ENCODE measurements at regions not wholly inside any gene's neighbourhood (a gene's known extent, or its start where the extent isn't known, plus 50 kb on each side); places are given as distances from the start of the nearest gene placed in this dataset.
A peak's percentile ranks its signal among the peaks of the same experiment; 100 is the strongest.

DNA sequence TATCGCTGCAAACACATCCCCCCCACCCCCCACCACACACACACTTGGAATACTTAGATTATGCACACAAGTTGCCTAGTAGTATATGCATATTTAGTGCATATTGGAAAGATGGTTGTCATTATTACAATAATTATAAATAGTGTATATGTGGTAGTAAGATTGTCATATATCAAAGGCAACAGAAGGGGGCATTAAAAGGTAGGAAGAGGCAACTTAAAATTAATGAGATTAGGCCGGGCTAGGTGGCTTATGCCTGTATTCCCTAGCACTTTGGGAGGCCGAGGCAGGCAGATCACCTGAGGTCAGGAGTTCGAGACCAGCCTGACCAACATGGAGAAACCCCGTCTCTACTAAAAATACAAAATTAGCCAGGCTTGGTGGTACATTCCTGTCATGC lies 52.1 kb downstream of the GSC start:
- DNase-seq, result no peak

DNA sequence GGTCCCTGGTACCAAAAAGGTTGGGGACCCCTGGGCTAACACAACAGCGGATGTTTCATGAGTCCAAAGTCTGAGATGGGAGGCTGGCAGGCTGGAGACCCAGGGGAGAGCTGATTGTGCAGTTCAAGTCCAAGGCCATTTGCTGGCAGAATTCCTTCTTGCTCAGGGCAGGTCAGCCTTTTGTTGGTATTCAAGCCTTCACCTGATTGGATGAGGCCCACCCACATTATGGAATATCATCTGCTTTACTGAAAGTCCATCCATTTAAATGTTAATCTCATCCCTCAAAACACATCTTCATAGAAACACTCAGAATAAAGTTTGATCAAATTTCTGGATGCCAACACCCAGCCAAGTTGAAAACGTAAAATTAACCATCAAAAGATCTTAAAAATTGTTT lies 52.9 kb downstream of the GSC start:
- DNase-seq, result no peak

DNA sequence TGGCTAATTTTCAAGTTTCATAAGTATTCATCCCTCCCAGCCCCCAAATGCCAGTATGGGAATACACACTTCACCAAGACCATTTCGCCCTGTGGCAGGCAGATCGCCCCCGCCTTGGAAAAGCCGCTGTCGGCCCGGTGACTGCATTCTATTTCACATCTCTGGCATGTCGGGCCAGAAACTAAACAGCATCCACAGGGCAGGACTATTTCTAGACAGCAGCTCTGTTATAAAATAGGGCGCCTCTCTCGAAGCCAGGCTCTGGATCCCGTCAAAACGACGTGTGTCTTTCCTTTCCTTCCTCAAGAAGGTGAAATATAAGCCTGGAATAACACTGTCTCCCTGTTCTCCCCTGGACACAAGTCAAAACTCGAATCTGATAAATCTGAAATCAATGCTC lies 56.8 kb downstream of the GSC start:
- no peak for DNase-seq

DNA sequence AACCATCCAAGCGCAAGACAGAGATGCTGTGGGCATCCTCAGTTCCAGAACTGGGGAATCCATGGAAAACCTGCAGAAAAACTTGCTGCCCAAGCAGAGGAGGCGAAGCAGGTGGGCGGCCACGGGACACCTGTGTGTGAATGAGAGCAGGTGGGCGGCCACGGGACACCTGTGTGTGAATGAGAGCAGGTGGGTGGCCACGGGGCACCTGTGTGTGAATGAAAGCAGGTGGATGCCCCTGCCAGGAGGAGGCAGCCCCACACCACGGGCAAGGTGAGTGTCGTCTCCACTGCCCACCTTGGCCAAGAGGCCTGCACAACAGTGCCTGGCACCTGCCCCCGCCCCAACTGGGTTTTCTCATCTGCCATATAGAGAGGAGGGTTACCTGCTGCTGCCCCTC lies 59.2 kb downstream of the GSC start:
- no peak for DNase-seq

DNA sequence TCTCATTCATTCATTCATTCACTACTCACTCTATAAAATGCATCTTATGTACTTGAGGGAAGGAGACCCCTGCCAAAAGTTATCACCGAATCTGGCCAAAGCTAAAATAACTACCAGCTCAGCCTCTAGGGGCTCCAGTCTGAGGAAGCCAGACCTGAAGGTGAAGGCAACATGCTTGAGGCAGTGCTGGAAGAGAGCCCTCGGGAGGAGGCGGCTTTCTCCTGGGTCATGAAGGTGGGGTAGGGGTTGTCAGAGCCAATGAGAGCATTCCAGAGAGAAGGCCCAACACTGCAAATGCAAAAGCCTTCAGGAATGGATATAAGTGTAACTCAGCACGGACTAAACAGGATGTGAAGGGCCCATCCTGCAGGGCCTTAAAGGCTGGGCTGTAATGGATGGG lies 62.4 kb downstream of the GSC start:
- no peak for DNase-seq

DNA sequence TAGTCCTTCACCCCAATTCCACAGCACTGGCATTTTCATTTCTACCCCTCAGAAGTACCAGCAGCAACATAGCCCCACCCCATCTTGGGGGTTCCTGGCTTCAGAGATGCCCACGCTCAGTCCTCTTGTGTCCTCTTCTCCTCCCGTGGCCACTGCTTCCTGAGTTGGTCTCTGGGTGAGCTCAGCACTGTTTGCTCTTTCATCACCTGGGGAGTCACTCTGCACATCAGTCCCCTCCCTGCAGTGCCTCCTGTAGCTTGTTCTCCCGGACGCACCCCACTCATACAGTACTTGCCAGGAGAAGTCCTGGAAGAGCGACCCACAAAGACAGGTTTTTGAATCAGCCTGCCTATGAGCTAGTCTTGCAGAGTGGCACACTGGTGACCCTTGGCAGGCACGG lies 63.8 kb downstream of the GSC start:
- DNase-seq, result no peak

DNA sequence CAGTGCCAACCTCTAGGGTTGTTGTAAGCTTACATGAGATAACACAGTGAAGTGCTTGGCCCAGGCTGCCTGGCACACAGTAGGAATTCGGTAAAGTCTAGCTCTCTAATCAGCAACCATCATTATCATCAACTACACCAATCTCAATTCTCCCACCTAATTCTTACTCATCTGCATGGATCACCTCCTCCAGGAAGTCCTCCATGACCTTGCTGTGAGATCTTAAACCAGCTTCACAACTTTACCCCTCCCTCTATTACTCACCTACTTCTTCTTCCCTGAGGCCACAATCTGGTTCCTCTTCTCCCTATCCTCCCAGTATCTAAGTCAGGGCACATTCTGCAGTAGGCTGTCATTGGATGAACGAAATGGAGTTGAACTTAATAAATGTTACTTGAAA lies 67.3 kb downstream of the GSC start:
- no peak for DNase-seq

DNA sequence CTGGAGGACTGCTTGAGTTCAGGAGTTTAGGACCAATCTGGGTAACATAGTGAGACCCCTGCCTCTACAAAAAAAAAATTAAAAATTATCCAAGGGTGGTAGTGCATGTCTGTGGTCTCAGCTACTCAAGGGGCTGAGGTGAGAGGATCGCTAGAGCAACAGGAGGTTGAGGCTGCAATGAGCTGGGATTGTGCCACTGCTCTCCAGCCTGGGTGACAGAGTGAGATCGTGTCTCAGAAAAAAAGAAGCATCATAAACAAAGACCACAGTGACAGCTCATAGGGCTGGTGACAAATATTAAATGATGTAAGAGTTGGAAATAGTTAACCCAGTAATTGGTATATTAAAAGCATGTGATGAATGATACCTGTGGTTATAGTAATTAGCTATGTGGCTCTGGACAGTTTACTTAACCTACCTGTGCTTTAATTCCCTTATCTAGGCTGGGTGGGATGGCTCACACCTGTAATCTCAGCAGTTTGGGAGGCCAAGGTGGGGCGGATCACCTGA lies 68.0 kb downstream of the GSC start:
- DNase-seq, result no peak

DNA sequence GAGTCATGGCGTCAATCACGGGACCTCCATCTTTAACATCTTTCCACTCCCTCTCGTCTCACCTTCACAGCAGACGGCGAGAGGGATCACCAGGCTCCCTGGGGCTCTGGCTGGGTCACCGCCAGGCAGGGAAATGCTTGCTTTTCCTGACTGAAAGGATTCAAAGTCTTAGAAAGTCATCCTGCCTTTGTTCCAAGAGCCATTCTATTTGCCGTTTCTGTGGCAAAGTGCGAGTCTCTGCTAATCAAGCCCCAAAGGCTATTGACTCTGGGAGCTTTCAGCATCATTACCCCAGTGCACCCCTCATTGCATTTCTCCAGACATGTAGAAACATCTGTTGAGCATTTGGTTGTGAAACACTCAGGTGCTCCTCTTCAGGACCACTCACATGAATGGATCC lies 69.6 kb downstream of the GSC start:
- DNase-seq, result no peak

DNA sequence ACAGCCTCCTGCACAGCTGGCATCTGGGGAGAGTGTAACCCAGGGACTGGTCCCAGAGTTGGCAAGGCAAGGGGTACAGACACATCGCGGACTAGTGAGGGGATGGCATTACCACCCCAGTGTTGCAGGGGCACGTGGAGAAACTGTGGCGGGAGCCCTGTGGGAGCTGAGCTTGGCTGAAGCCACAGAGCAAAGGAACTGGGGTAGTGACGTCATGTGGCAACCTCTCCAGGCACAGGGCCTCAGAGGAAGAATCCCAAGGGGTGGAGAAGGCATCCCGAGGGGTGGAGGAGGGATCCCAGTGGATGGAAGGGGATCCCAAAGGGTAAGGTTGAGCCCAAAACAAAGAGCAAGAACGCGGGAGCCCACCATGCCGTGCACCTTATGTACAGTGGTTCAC lies 70.1 kb downstream of the GSC start:
- DNase-seq, result no peak

DNA sequence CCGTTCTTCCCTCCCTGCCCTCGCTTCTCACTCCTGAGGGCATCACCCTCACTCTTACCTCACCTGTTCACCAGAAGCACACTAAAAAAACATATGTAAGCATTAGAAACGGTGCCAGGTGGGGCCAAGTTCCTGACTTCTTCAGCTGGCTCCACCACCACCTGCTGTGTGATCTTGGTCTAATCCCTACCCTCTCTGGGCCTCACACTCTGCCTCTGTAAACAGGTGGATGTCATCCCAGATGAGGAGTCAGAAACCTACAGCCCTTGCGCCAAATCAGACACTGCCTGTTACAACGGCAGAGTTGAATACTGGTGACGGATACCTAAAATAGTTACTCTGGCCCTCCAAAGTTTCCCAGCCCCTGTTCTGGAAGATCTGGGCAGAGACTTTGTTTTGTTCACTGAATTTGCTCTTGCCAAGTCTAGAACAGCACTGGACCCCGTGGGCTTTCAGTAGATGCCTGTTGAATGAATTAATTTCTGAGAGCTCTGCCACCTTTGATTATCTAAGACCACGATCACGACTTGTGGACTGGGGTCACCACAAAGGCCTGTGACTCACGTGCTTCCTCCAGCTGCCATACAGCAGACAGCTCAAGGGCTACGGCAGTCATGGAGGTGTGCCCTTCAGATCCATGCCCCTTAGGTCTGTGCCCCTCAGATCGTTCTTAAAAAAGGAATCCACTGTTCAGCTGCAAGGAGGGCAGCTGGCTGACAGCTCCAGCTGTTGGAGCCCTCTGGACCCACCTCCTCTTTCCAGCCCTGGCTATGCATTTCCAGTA lies 71.9 kb downstream of the GSC start:
- DNase-seq, result no peak

DNA sequence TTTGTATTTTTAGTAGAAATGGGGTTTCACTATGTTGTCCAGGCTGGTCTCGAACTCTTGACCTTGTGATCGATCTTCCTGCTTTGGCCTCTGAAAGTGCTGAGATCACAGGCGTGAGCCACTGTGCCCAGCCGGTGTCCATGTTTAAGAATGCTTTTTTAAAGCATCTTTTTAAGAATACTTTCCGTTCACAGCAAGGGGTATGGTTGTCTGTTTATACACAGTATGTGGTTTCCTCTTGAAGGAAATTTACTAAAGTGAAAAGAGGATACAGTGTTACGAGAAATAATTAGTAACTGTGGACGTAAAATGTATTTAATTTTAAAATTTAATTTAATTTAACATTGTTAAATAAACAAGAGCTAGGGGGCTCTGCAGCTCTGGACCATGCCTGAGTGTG lies 73.4 kb downstream of the GSC start:
- no peak for DNase-seq

DNA sequence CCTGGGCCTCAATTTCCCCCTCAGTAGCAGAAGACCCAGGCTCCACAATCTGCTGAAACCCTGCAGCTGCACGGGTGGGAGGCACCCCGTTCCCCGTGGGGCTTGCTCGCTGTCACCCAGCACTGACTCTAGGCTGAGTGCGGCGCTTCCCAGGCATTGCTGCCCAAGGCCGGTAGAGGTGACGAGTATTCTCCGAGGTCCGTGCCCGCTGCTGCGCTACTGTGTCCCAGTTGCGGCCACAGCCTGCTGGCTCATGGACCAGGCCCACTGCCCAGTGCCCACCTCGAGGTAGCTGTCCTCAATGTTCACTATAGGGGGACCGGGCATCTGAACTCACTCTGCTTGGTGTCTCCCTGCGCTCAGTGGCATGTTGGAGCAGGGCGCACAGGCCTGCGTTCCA lies 74.7 kb downstream of the GSC start:
- DNase-seq, result no peak

DNA sequence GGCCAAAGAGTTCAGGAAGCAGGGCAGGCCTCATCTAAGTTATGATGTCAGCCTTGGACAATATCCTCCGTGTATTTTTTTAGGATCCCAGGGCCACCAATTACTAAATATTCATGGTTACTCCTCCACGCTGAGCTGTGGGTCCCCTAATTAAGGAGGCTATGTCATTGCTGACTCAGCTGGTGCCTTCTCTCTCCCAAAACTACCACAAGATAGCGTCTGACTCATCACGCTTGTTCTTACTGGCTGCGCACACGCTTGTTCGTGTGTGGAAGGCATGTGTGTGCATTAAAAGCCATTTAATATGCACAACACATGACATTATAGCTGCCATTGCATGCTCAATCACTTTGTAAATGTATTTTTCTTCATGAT lies 78.3 kb downstream of the GSC start:
- no peak for DNase-seq

DNA sequence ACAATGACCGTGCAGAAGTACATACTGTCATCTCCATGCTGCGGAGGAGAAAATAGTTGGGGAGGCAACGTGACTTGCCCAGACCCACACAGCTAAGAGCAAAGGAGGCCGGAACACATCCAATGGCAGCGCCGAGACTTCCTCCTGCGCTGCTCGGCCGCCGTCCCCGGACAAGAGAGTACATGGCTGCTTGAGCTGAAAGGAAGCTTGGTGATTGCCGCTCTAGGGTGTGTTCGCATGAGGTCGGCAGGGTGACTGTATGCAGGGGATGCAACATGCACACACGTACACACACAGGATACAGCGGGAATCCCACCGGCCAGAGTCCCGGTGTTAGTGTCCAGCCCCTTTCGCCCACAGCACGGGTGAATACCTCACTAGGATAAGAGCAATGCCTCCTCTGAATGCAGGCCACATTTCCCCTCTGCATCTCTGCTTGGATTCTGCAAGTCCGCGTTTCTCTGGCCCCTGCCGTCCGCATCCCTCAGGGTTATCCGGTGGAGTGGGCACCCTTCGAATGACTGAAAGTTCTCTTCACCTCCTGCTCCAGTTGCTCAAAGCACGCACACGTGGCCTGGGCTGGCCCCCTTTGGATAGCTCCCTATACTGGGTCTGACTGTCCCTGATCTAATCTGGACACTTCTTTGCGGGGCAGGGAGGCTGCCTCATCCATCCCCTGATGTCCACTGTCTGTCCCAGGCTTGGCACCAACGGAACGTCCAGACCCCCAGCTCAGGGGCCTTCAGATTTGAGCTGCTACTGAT lies 78.8 kb downstream of the GSC start:
- DNase-seq, result no peak

DNA sequence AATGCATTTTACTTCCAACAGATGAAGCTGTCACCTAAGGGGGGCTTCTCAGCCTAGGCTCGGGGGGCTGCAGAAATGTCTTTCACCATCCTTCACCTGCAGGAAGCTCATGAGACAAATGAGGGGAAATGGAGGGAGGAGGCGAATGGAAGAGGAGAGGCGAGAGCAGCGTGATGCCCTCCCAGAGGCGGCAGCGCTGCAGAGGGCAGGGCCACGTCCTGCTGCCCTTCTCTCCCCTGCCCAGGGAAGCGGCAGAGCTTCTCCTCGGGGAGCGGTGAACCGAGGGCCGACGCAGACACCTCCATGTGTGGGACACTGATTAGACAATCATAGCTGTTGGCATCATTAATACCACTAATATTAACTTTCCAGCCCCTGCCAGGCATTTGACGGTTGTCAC lies 78.3 kb downstream of the SERPINA3 start:
- no peak for DNase-seq

DNA sequence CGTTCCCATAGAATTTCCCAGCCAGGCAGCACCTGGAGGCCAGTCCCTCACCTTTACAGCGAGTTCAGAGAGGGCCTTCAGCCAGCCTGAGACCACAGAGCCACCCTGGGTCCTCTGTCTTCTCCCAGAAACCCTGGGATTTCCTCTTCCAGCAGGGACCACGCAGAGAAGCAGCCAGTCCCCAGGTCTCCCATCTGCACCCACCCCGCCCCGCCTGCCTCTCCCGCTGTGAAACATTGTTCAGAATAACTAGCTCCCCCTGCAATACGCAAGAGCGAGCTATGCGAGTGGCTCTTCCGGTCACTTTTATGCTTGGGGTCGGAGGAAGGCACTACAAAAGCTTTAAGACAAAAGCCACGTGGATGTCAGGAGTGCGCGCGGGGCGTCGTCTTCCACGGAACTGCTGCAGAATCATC lies 77.8 kb downstream of the SERPINA3 start:
- DNase-seq, result no peak

DNA sequence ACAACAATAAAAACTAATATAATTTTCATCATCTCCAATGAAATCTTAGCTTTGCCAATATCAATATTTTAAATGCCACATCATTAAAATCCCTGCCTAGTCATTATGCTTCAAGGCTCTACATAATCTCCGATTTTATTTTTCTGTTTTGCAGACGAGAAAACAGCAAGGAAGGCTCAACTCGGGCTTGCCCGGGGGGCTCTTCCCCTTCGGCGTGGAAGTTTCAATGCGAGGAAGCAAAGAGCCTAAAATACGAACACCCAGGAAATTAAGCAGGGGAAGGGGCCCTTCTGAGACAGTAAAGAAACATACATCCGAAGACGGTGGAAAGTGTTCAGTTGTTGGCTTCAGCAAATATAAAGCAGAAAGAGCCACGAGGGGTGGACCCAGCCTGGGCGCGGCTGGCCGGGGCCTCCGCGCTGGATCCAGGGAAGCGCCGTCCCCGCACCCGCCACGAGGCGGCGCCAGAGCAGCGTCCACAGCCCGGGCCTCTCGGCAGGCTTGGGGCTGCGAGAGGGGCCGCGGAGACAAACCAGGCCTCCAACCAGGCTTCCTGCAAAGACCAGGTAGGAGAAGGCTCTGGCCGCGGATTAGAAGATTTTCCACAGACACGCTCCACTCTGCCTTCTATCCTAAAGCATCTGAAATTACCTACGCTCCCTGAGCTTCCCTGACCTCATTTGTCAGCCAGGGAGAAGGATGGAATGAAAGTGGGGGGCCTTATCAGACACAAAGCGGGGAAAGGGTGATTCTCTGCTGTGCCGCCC lies 77.2 kb downstream of the SERPINA3 start:
- DNase-seq, result peak; percentile 5 to 10

DNA sequence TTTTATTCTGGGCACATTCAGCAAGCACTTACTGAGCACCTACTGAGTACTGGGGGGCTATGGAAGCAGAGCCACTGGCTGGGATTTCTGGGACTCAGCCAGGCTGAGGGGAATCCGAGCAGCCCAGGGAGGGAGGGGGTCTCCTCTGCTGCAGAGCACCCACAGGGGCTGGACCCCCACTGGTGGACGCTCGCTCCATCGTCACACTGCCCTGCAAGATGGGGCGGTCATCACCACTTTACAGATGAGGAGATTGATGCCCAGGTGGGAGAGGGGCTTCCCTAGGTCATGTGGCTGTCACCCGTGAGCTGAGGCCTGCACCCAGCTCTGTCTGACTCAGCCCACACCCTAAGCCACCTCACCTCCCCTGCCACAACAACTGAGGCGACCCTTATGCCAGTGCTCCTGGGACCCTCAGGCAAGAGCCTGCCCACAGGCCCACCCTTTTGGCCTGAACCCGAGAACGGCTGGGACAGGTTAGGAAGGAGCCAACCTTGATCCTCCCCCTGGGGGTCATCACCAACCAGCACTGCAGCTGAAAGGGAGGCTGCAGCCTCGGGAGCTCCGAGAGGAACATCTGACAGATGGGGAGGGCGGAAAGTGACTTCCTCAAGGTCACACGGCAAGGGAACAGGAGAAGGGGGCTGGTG lies 74.4 kb downstream of the SERPINA3 start:
- DNase-seq, result no peak

DNA sequence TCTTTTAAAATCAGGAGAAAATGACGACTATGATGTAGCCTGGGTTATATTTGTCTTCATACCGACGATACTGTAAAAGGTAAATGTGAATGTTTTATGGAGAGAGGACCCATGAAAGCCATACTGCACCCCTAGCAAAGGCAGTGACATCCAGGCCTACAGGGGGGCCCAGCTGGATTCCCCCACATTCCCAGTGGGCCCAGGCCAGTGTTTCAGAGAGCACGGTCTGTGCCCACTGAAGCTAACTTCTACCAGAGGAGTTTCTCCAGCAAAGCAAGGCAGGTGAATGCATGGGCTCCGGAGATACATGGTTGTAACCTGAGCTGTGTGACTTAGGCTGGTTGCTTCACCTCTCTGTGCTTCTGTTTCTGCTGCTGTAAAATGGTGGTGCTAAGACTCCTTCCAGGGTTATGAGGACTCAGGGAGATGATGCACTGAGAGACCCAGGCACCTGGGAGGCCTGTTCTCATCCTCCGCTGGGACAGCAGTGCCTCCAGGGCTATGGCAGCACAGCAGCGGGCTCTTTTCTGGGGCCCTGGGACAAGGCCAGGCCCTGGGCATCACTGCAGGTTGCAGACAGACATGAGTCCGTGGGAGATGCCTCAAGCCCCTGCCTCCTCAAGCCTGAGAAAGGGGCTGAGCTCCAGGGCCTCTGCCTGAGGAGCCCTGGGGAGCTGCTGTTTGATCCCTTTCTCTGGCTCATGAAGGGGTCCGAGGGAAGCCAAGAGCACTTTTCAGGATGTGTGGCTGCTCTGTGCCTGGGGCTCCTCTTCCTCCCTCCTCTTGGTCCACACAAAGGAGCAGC lies 73.7 kb downstream of the SERPINA3 start:
- no peak for DNase-seq

DNA sequence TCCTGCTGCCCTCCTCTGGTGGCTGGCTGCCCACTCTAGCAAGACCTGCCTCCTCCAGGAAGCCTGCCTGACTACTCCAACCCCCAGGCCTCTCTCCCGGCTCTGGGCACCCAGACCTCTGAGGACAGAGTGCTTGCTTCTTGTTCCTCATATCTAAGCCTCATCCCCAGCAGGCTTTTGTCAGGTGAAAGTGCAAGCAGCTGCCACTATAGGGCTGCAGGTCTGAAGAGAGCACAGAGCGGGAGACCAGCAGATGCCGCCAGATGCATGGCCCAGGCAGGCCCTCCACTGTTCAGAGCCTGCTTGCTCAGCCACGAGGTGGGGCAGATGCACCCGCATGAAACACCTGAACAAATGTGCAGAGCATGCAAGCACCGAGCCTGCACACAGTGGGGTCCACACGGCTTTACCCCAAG lies 73.0 kb downstream of the SERPINA3 start:
- DNase-seq, result no peak

DNA sequence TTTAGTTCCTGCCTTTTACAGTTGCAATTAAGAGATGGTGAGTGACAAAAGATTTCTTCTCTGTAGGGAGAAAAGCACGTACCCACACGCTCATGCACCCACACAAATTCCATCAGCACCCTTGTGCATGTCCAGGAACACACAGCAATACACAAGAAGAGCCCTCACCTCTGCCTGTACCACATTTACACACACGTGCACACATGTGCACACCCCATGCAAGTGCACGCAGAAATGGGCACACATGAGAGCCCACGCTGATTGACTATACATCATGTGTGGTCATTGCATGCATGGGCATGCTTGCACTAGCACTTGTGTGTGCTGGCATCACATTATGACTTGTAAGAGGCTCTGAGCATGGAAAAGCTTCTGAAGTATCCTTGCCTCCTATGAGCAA lies 70.5 kb downstream of the SERPINA3 start:
- no peak for DNase-seq

All from activated CD4-positive, alpha-beta T cell treated with anti-CD3 and anti-CD28 coated beads, Interleukin-2, amount 50 U/mL, for 4 hours (primary cell).